Transverse colon (tissue), 4 donors: ENCODE measurements at regions not wholly inside any gene's neighbourhood (a gene's known extent, or its start where the extent isn't known, plus 50 kb on each side); places are given as distances from the start of the nearest gene placed in this dataset.

Source experiments
- DNase-seq: peaks from one replicate; pipeline ENCODE4 v3.0.0-alpha.2; 2019
- H3K27ac ChIP-seq, 4 donors: fragments of 200-600 bp; sonication (generic); 2 replicates each; pipeline ENCODE4 v1.5.1; 2016 to 2018; ENCODE audit warnings: inconsistent platforms in 4 of 4
- H3K27me3 ChIP-seq: fragments of 200-600 bp; sonication (generic); 2 replicates; pipeline ENCODE4 v1.5.1; 2017; ENCODE audit warnings: inconsistent platforms
- H3K36me3 ChIP-seq, 4 donors: fragments of 200-600 bp; sonication (generic); 2 replicates each; pipeline ENCODE4 v1.5.1; 2017 to 2019; ENCODE audit warnings: inconsistent platforms in 4 of 4
- H3K4me1 ChIP-seq, 4 donors: fragments of 200-600 bp; sonication (generic); 2 replicates each; pipeline ENCODE4 v1.5.1; 2017 to 2020; ENCODE audit warnings: inconsistent platforms in 4 of 4
- H3K4me3 ChIP-seq, 4 donors: fragments of 200-600 bp; sonication (generic); 1 replicate in 1 of 4; 2 replicates in 3 of 4; pipeline versions ENCODE4 v1.5.1 to v1.6.1; 2017 to 2019; ENCODE audit warnings: inconsistent platforms in 4 of 4
- H3K9me3 ChIP-seq, 2 donors: fragments of 200-600 bp; sonication (generic); 2 replicates each; pipeline ENCODE4 v1.5.1; 2017 to 2019; ENCODE audit warnings: inconsistent platforms in 2 of 2
- CTCF ChIP-seq, 5 experiments: fragments of 200-600 bp in 3 of 5; fragments of 450-650 bp in 2 of 5; sonication (generic) in 3 of 5; IDR thresholded peaks; 1 replicate in 2 of 5; 2 replicates in 3 of 5; pipeline ENCODE4 v1.5.1; 2016 to 2017; ENCODE audit warnings: antibody characterized with exemption in 5 of 5, inconsistent platforms in 3 of 5, mild to moderate bottlenecking in 2 of 5, moderate library complexity in 1 of 5
- EP300 ChIP-seq: sonication (generic); formaldehyde crosslinking; IDR thresholded peaks from one replicate; pipeline ENCODE4 v1.6.1; 2017; ENCODE audit warnings: antibody characterized with exemption, low read depth
- POLR2A ChIP-seq: fragments of 450-650 bp; IDR thresholded peaks from one replicate; pipeline ENCODE4 v1.6.1; 2016; ENCODE audit warnings: antibody characterized with exemption, mild to moderate bottlenecking, moderate library complexity
- POLR2AphosphoS5 ChIP-seq, 3 donors: sonication (generic); formaldehyde crosslinking; IDR thresholded peaks; one replicate each; pipeline ENCODE4 v1.6.1; 2016; ENCODE audit warnings: antibody characterized with exemption in 3 of 3
- WGBS, 2 donors: methylation state at CpG; one replicate each; pipeline ENCODE4 v1.1.5; 2018; ENCODE audit warnings: low coverage in 1 of 2; 5-methylcytosine and 5-hydroxymethylcytosine counted together
- in situ Hi-C, 4 donors: fragments of 200-750 bp; cut with MboI; loops; one replicate each; pipeline versions ENCODE4 v1.15.0 to v1.15.1; 2017; ENCODE audit warnings: low sequenced_read_pairs in 3 of 4, low pct_ligation_motif_present in 1 of 4, low pct_unique_long_range_greater_than_20kb in 1 of 4
- intact Hi-C: fragments of 100-400 bp; cut with DNase I; formaldehyde crosslinking; loops from one replicate; pipeline ENCODE4 v1.15.1; 2023; ENCODE audit warnings: low total_unique reads

- in situ Hi-C loops (no loop called here), intact Hi-C loops (loop anchor here (10.0 kb wide), 1 partner anchor 152 kb away; the partner anchor contains the start of gene DKK2)
- no peak for TF ChIP-seq POLR2AphosphoS5 (IDR thresholded peaks at IDR 0.05)
- TF ChIP-seq CTCF (IDR thresholded peaks at IDR 0.05): no peak
- no peak for TF ChIP-seq POLR2A
- TF ChIP-seq EP300: no peak
- Histone ChIP-seq H3K27me3 (no peaks in the 10 kb centered on the region), H3K4me1 (no peaks in the 10 kb centered on the region), H3K27ac (no peak overlapping the region), H3K9me3 (no peaks in the 10 kb centered on the region), H3K36me3 (no peaks in the 10 kb centered on the region), H3K4me3 (no peak overlapping the region)
- 76% methylated on average over 2 of the region's 2 CpGs for WGBS, 2 donors
- no peak for DNase-seq
These were observed 151.0 kb upstream of the DKK2 start for GRCh38 chr4:107187091-107187490.

- TF ChIP-seq CTCF (IDR thresholded peaks at IDR 0.05): peak; percentile 66 to 77 (median 72)
- no peak for TF ChIP-seq POLR2AphosphoS5 (IDR thresholded peaks at IDR 0.05)
- H3K27me3 ChIP-seq: no peaks in the 10 kb centered on the region
- intact Hi-C loops (loop anchor here (10.0 kb wide), 1 partner anchor 148 kb away; the partner anchor contains the start of gene DKK2), in situ Hi-C loops (no loop called here)
- no peak overlapping the region for H3K4me3 ChIP-seq
- H3K27ac ChIP-seq: no peak overlapping the region
- DNase-seq: no peak
- H3K36me3 ChIP-seq: no peaks in the 10 kb centered on the region
- H3K9me3 ChIP-seq: no peaks in the 10 kb centered on the region
- no peaks in the 10 kb centered on the region for H3K4me1 ChIP-seq
- 0 to 8% methylated on average over 3 of the region's 3 CpGs for WGBS, 2 donors
These were observed 147.2 kb upstream of the DKK2 start for GRCh38 chr4:107183155-107183774.

GRCh38 chr4:107182347-107182746 lies 146.2 kb upstream of the DKK2 start:
- intact Hi-C loops: loop anchor here (10.0 kb wide), 1 partner anchor 148 kb away; the partner anchor contains the start of gene DKK2
- Histone ChIP-seq H3K36me3 (no peaks in the 10 kb centered on the region), H3K9me3 (no peaks in the 10 kb centered on the region), H3K4me1 (no peaks in the 10 kb centered on the region), H3K4me3 (no peak overlapping the region), H3K27ac (no peak overlapping the region), H3K27me3 (no peaks in the 10 kb centered on the region)
- DNase-seq: no peak
- 97 to 100% methylated on average over 3 of the region's 3 CpGs for WGBS, 2 donors
- in situ Hi-C loops: no loop called here
- TF ChIP-seq EP300: no peak
- TF ChIP-seq CTCF (IDR thresholded peaks at IDR 0.05): no peak
- TF ChIP-seq POLR2A: no peak
- TF ChIP-seq POLR2AphosphoS5 (IDR thresholded peaks at IDR 0.05): no peak

- no peak overlapping the region for H3K4me3 ChIP-seq
- H3K36me3 ChIP-seq: no peaks in the 10 kb centered on the region
- H3K9me3 ChIP-seq: peaks cover 0 to 10% of the 10 kb centered on the region in 2 donors
- no peak for DNase-seq
- in situ Hi-C loops: no loop called here
- intact Hi-C loops: loop anchor here (5.0 kb wide), 1 partner anchor 675 kb away; no protein-coding TSS in a partner anchor
- TF ChIP-seq POLR2AphosphoS5 (IDR thresholded peaks at IDR 0.05): no peak
- no peak for TF ChIP-seq CTCF (IDR thresholded peaks at IDR 0.05)
- no peak for TF ChIP-seq POLR2A
- TF ChIP-seq EP300: no peak
- H3K27me3 ChIP-seq: no peaks in the 10 kb centered on the region
- no peak overlapping the region for H3K27ac ChIP-seq
- 86 to 96% methylated on average over 1 of the region's 1 CpG for WGBS, 2 donors
- no peaks in the 10 kb centered on the region for H3K4me1 ChIP-seq
These were observed 130.8 kb upstream of the DKK2 start for GRCh38 chr4:107166873-107167450.
